ENCODE measurements at regions not wholly inside any gene's neighbourhood (a gene's known extent, or its start where the extent isn't known, plus 50 kb on each side); places are given as distances from the start of the nearest gene placed in this dataset.
"Not testable (repeated sequence)": the region's sequence is repeated elsewhere in the genome, so short reads cannot be mapped to it uniquely, and the experiment has no call there.

DNA sequence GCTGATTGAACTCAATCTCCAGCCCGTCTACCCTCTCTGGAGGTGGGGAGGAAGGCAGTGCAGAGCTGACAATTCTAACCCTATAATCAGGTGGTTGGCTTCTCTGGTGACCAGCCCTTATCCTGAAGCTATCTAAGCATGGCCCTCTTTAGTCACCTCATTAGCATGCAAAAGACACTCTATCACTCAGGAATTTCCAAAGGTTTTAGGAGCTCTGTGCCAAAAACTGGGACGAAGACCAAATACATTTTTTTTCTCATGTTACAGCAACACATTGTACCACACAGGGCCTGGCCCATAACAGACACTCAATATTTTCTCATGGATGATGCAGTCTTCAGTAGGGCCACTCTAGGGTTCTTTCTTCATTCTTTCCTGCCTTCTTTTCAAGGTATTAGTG is 118.8 kb upstream of the VLDLR start:
- no peak for DNase-seq

DNA sequence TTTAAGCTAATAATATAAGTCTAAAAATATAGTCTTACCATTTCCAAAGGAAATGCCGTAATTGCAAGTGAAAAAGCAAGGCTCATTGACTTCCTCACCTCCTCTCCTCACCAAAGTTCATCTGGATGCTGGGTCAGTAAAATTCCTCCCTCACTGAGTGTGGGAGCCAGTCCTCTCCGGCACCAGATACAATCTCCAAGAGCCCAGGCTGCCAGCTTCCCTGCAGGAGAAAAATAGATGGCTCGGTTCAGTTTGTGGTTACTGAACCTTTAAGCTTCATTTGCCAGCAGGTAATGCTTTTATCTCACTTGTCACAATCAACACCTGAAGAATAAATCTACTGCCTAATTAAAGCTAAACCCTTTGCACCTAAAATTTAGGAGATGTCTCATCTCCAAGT is 115.3 kb upstream of the VLDLR start:
- no peak for DNase-seq

DNA sequence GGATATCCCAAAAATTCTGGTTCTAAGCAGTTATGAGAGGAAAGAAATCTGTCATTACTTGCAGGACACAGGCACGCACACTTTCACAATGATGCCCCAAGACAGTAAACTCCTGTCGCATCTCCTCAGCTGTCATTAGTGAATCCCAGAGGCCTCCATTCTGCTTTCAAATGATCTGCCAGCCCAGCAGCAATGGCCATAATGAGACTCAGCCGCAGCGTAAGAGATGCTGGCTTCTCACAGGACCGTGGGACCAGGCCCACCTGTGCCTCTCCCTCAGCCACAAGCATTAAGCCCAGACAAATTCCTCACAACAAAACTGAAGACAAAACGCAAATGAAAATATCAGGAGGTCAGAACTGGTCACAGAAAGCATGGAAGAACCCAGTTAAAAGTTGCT is 98.0 kb upstream of the VLDLR start:
- DNase-seq: peak; percentile 30

DNA sequence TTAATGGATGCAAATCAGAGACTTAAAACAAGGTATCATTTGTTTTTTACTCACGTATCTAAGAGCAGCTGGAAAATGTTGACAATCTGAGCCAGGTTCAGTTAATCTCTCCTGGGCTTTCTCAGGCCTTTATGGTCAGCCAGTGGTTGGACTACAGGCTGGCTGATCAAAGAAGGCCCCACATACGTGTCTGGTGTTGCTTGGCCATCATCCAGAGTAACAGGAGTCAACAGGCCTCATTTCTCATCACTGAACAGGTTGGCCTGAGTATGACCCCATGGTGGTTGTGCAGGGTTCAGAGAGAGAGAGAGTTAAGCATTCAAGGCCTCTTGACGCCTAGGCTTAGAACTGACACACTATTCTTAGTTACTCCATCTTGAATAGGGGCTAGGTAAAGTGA is 97.0 kb upstream of the VLDLR start:
- DNase-seq: no peak

- DNase-seq: no peak
Observed at GRCh38 chr9:2525147-2525546, 96.4 kb upstream of the VLDLR start.

GRCh38 chr9:2526071-2526828 is 95.3 kb upstream of the VLDLR start:
- no peak for DNase-seq

GRCh38 chr9:2531481-2531880 is 90.1 kb upstream of the VLDLR start:
- no peak for DNase-seq

DNA sequence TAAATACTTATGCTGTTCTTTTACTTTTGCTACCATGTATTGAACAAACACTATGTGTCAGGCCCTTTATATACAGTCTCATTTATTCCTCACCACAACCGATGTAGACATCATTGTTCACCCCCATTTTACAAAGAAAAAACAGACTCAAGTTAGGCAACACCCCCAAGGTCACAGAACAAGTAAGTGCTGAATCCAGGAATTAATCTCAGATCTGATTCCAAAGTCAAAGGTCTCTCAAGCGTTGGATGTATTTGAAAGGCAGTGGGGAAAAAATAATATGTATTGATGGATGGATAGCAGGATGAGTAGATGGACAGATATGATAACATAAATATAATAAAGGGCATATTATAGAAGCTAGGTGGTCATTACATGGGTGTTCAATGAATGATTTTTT is 85.1 kb upstream of the VLDLR start:
- no peak for DNase-seq

GRCh38 chr9:2545881-2546490 is 75.6 kb upstream of the VLDLR start:
- DNase-seq: no peak

- not testable (repeated sequence) for DNase-seq
Observed at GRCh38 chr9:2555899-2556600, 65.5 kb upstream of the VLDLR start.

GRCh38 chr9:2557693-2558092 is 63.9 kb upstream of the VLDLR start:
- no peak for DNase-seq

DNA sequence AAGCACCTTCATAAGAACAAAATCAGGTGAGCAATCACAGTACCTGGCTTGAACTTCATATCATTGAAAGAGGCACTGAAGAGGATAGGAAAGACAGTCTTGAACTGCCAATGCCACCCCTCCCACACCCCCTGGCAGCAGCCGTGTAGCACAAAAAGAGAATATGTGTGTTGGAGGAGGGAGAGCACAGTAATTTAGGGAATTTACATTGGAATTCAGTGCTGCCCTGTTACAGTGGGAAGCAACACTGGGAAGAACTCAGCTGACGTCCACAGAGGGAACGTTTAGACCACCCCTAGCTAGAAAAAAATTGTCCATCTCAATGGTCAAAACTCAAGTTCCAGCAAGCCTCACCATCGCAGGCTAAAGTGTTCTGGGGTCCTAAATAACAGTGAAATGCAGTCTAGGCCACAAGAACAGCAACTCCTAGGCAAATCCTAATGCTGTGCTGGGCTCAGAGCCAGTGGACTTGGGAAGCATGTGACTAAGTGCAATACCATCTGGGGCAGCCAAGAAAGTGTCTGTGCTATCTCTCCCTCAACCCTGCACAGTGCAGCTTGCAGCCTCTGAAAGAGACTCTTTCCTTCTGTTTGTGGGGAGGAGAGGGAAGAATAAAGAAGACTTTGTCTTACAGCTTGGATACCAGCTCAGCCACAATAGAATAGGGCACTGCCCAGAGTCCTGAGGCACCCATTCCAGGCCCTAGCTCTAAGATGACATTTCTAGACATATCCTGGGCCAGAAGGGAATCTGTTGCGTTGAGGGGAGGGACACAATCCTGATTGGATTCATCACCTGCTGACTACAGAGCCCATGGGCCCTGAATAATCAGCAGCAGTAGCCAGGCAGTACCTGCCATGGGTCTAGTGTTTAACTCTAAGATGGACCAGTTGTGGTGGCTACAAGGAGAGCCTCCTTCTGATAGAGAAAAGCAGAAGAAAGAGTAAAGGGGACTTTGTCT is 62.1 kb upstream of the VLDLR start:
- peak; percentile 88 for DNase-seq

GRCh38 chr9:2560180-2560579 is 61.4 kb upstream of the VLDLR start:
- no peak for DNase-seq

GRCh38 chr9:2565676-2566340 is 55.8 kb upstream of the VLDLR start:
- DNase-seq: no peak

- DNase-seq: peak; percentile 63
Observed at GRCh38 chr9:2567922-2568321, 53.7 kb upstream of the VLDLR start.

DNA sequence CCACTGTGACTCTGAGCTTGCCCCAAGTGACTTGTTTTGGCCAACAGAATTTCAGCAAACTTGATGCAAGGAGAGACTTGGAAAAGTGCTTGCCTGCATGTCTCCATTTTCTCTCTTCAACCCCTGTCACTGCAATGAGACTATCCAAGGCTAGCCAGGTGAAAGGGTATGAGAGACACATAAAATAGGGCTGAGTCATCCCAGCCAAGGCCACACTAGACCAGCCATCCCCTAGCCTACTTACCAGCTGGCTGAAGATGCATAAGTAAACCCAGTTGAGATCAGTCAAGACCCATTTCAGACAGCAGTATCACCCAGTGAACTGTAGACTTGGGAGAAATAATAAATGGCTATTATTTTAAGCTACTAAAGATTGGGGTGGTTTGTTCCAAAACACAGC is 52.9 kb upstream of the VLDLR start:
- no peak for DNase-seq

- peak; percentile 88 for DNase-seq
Observed at GRCh38 chr9:2570615-2571479, 50.7 kb upstream of the VLDLR start.
